Fibroblast of the aortic adventitia (primary cell): ENCODE measurements at regions not wholly inside any gene's neighbourhood (a gene's known extent, or its start where the extent isn't known, plus 50 kb on each side); places are given as distances from the start of the nearest gene placed in this dataset.

ENCODE experiments used
- DNase-seq: peaks from one replicate; pipeline ENCODE4 v3.0.0-alpha.2; 2010; ENCODE audit warnings: low read depth
- H3K4me3 ChIP-seq: 2 replicates; pipeline ENCODE4 v1.5.1; 2011; ENCODE audit warnings: low read depth, mild to moderate bottlenecking, control low read depth, low read length, moderate library complexity
- TF ChIP-seq, protein P1 (sequence below): IDR thresholded peaks from 2 replicates; pipeline ENCODE4 v1.5.1; 2011; ENCODE audit warnings: mild to moderate bottlenecking, low read length, control low read depth, inconsistent platforms; ENCODE audit not compliant: insufficient read depth

DNA sequence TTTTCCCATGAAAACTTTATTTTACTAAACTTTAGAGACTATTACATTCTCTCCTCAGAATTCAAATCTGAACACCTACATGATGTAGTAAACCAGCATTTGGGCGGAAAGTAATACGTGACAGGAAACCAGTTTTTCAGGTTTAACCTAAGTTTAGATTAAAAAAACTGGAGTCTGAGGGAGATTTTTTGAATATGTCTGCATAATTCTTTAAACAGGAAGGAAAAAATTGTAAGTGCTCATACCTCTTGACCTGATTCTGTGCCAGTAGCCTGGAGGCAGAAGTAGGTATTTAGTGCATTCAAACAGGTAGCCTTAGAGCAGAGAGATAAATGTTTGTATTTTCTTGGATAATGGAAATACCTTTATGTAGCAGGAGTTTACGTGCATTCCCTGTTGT, 224.3 kb downstream of the MDFIC start:
- no peak for DNase-seq
- TF ChIP-seq, protein P1, sequence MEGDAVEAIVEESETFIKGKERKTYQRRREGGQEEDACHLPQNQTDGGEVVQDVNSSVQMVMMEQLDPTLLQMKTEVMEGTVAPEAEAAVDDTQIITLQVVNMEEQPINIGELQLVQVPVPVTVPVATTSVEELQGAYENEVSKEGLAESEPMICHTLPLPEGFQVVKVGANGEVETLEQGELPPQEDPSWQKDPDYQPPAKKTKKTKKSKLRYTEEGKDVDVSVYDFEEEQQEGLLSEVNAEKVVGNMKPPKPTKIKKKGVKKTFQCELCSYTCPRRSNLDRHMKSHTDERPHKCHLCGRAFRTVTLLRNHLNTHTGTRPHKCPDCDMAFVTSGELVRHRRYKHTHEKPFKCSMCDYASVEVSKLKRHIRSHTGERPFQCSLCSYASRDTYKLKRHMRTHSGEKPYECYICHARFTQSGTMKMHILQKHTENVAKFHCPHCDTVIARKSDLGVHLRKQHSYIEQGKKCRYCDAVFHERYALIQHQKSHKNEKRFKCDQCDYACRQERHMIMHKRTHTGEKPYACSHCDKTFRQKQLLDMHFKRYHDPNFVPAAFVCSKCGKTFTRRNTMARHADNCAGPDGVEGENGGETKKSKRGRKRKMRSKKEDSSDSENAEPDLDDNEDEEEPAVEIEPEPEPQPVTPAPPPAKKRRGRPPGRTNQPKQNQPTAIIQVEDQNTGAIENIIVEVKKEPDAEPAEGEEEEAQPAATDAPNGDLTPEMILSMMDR = no peak
- H3K4me3 ChIP-seq = no peak overlapping the region

- DNase-seq = peak; percentile 91
- TF ChIP-seq, protein P1 = no peak
These were observed 223.6 kb downstream of the MDFIC start for GRCh38 chr7:115145512-115145911.

DNA sequence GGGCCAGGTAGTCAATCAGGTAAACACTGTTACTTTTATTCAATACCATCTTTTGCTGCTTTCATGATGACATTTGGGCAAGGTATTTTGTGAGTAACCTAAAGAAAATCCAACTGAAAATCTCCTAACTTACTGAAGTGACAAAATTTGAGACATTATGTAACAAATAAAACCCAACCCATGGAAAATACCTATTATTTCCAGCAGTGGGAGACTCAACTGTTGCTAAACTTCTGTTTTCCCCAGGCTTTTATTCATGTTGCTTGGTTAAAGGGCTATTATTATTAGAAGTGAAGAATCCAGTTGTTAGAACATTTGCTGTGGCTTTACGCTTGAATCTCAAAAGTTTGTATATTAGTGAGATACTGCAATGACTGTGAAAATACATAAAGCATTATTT, 215.9 kb downstream of the MDFIC start:
- no peak for DNase-seq
- no peak overlapping the region for H3K4me3 ChIP-seq
- TF ChIP-seq, protein P1 = no peak

More at GRCh38 chr7:115145512-115145911, 223.6 kb downstream of the MDFIC start:
- no peak overlapping the region for H3K4me3 ChIP-seq

DNA sequence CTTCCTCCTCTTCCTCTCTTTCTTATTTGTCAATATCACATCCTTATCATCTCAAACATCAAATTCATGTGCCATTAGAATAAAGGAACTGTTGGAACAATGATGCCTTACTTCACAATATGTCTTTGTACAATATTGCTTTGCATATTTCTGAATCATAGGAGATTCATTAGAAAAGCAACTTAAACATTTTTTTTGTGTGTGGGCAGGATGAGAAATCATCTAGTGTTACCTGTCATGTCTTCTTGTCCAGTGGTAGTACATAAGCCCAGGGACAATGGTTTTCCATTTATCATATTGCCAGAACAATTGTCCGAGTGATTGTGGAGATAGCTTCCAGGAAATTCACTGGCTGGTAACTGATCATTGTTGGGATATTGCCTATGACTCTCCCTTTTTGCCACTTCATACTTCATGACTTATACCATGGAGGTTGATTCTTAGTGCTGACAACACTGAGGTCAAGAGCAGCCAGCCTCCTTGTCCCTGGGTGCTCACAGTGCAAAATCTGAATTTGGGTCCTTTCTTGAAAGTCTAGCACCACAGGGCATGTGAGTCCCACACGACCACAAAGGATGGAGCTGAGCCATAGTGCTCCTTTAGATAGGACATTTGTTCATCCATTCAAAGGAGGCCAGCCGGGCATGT, 215.0 kb downstream of the MDFIC start:
- TF ChIP-seq, protein P1 = no peak
- peak; percentile 8 for DNase-seq
- no peak overlapping the region for H3K4me3 ChIP-seq

- H3K4me3 ChIP-seq = no peak overlapping the region
- DNase-seq = peak; percentile 44
- TF ChIP-seq, protein P1 = no peak
These were observed 214.0 kb downstream of the MDFIC start for GRCh38 chr7:115135769-115136410.

DNA sequence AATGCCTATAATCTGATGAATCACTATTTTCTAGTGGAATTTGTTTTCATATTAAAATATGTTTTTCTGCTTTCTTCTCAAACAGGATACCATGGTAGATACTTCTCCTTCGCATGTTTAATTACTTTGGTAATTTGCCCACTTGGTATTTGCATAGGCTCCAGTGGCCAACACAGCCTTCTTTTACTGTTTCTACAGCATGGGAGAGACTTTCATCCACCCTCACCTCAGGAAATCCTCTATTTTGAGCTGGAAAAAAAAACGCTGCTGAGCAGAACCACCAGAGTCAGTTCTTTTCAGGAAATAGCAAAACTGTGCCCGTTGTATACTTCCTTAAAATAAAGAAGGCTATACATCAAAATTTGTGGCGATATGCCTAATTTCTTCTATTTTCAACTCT, 213.3 kb downstream of the MDFIC start:
- H3K4me3 ChIP-seq = no peak overlapping the region
- TF ChIP-seq, protein P1 = no peak
- no peak for DNase-seq

DNA sequence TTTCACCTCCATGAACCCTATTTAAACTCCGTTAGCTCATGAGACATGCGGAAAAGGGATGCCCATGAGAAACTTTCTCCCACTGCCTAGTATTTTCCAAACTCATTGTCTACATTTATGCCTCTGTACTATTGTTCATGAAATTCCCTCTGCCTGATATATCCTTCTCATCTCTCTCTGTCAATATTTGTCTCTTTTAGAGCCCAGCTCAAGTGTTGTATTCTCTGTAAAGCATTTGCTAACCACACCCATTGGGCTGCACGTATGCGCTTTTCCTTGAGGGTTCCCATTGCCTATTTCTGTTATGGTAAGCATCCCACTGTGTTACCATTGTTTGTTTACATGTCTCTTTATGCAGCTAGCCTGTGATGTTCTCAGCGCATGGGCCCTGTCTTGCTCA, 211.4 kb downstream of the MDFIC start:
- no peak for DNase-seq
- H3K4me3 ChIP-seq = no peak overlapping the region
- TF ChIP-seq, protein P1 = no peak
